ENCODE measurements at regions not wholly inside any gene's neighbourhood (a gene's known extent, or its start where the extent isn't known, plus 50 kb on each side); places are given as distances from the start of the nearest gene placed in this dataset.

DNA sequence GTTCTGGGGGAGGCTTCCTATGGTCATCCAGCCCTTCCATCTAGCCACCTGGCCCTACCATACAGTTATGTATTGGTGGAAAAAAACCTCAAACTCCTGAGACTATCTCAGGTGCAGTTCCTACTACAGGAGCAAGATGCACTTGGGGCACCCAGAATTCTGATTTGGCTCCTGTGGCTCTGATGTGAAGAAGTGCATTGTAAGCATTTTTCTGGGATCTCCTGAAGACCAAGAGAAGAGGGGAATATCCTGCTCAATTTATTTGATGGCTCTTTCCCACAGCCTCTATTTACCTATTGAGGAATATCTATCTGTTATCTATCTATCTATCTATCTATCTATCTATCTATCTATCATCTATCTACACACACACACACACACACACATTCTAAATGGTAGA is 1981.5 kb downstream of the TP53TG3F start:
- TF ChIP-seq, protein P1, sequence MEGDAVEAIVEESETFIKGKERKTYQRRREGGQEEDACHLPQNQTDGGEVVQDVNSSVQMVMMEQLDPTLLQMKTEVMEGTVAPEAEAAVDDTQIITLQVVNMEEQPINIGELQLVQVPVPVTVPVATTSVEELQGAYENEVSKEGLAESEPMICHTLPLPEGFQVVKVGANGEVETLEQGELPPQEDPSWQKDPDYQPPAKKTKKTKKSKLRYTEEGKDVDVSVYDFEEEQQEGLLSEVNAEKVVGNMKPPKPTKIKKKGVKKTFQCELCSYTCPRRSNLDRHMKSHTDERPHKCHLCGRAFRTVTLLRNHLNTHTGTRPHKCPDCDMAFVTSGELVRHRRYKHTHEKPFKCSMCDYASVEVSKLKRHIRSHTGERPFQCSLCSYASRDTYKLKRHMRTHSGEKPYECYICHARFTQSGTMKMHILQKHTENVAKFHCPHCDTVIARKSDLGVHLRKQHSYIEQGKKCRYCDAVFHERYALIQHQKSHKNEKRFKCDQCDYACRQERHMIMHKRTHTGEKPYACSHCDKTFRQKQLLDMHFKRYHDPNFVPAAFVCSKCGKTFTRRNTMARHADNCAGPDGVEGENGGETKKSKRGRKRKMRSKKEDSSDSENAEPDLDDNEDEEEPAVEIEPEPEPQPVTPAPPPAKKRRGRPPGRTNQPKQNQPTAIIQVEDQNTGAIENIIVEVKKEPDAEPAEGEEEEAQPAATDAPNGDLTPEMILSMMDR (IDR thresholded peaks at IDR 0.05; ENCODE audit: insufficient read depth, low read length): no peak
- TF ChIP-seq POLR2AphosphoS5 (IDR thresholded peaks at IDR 0.05; ENCODE audit: low read depth): no peak
